Activated CD4-positive, alpha-beta T cell treated with anti-CD3 and anti-CD28 coated beads, Interleukin-2, amount 50 U/mL, for 4 hours (primary cell): ENCODE measurements at regions not wholly inside any gene's neighbourhood (a gene's known extent, or its start where the extent isn't known, plus 50 kb on each side); places are given as distances from the start of the nearest gene placed in this dataset.
A peak's percentile ranks its signal among the peaks of the same experiment; 100 is the strongest.

Experiments used
- DNase-seq, 2 experiments: peaks; one replicate each; pipeline ENCODE4 v3.0.0-alpha.2; 2020

GRCh38 chr1:239682960-239683359 lies 296.6 kb downstream of the CHRM3 start:
- no peak for DNase-seq

GRCh38 chr1:239686386-239686785 lies 300.0 kb downstream of the CHRM3 start:
- DNase-seq: no peak

GRCh38 chr1:239696317-239696716 lies 309.9 kb downstream of the CHRM3 start:
- no peak for DNase-seq

DNA sequence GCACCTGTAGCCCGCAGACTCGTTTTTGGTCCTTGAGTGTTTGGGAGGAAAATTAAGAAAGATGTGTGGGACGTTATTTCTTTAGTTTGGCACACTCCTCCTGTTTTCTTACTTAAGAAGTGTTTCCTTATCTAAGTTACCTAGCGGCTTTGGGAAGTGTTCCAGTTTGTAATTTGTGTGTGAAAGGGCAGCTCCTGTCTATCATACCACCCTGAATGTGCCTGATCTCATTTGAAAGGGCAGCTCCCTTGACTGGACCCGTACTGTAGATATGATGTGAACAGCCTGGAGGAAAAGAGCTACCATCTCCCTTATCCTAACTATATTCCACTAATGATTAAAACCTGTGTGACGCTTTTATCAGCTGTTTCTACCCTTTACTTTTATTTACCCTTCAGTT lies 314.3 kb downstream of the CHRM3 start:
- no peak for DNase-seq

DNA sequence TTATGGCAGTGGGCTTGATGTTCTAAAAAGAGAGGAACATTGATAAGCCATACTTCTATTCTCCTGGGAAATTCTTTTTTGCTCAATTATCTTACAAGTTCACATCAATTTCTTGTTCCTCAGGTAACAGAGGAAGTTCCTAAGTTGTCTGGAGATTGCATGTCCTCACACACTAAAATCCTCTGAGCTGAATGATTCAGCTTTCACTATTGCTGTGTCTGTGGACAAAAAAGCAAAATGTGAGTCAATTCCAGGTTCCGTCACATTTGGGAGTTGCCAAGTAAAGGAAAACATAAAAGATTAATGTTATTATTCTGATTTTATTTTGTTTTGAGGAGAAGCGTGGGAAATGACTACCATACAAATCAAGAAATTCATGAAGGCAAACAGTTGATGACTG lies 316.7 kb downstream of the CHRM3 start:
- no peak for DNase-seq

DNA sequence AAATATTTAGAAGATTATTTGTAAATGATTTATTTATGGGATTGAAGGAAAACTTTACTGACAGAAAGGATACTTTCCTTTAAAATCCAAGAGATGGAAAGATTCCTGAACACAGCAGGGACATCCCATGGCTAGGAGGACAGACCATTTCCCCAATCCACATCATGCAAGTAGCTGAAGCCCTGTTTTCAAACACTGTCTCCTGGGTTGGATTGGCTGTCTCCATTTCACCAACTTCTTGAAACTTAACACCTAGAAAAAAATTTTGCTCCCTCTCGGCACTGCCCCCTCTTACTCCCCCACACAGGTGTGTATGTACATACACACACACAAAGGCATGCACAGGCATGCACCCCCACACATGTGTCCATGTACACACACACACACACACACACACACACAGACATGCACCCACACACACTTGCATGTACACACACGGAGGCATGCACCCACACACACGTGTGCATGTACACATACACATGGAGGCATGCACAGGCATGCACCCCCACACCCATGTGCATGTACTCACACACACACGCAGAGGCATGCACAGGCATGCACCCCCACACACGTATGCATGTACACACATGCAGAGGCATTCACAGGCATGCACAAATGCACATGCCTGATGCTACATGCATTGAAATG lies 320.0 kb downstream of the CHRM3 start:
- no peak for DNase-seq

DNA sequence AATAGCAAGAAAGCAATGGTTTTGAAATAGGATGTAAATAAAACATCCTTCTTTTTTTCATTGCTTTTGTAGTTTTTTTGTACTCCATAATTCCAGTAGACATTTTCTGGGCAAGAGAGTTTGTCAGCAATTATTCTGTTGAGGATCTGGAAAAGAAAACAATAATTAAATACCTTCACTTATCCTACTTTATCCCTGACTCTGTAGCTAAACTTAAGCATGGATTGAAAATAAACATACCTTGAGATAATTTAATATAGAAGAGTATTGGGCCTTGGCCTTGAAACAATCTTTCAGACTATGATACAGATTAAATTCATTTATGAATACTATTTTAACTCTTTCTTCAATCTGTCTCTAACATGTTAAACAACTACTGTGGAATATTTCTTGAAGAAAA lies 321.2 kb downstream of the CHRM3 start:
- no peak for DNase-seq

DNA sequence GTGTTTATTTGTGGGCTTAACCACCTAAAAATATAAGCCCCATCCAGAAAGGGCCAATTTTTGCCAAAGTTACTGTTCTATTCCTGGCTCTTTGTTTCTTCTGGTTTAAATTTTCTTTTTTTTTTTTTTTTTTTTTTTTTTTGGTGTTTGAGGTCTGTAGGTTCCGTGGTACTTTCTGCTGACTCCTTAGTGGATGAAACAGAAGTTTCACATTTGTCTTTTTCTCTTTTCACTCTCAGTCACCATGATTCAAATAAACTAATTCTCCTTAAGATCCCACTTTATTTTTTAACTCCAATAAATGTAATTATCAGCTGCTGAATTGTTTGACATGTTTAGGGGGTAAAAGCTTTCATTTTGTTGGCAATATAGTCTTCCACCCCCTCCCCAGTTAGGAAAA lies 322.3 kb downstream of the CHRM3 start:
- DNase-seq: no peak

DNA sequence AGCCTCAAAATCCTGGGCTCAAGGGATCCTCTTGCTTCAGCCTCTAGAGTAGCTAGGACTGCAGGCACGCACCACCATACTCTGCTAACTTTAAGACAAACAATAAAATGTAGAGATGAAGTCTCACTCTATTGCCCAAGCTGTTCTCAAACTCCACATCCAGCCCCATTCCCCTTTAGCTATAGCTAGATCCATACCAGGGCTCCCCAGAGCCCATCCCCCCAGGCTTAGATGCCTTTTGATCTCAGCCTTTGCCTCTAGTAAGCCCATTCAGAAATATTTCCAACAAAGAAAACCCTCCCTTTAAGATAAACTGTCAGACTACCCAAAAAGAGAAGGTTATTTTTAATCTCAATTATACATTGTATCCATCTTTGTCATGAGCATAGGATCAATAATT lies 325.4 kb downstream of the CHRM3 start:
- no peak for DNase-seq

- DNase-seq: no peak
These were observed 330.9 kb downstream of the CHRM3 start for GRCh38 chr1:239717097-239717917.

- no peak for DNase-seq
These were observed 331.5 kb downstream of the CHRM3 start for GRCh38 chr1:239717918-239718184.

GRCh38 chr1:239718571-239718970 lies 332.2 kb downstream of the CHRM3 start:
- no peak for DNase-seq

DNA sequence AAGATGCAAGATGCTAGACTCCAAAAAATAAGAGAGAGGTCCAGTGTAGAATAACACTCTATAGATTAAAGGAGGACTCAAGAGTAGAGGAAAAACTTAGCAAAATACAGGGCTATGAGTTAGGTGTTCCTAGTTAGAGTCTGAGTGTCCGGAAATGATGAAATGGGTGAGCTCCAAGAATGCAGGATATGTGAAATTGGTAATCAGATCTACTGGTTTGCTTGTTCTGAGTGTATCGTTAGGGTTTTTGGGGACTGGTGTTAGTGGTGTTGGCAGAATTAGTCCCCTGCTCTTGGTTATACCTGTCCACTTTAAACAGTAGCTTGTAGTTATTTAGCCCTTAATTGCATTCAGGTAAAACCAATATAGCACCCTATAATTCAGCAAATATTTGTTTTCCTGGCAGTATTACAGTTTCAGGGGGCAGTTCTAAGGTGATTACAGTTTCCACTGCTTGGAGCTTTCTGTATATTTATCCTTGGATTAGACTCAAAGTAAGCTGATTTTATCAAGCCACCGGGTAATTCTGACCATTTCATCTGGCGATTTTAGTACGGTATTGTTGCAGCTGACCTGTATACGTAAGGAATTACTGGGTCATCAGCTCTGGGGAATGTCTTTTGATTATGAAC lies 332.7 kb downstream of the CHRM3 start:
- DNase-seq: no peak

GRCh38 chr1:239719642-239720258 lies 333.4 kb downstream of the CHRM3 start:
- DNase-seq: peak; percentile 20 to 24

DNA sequence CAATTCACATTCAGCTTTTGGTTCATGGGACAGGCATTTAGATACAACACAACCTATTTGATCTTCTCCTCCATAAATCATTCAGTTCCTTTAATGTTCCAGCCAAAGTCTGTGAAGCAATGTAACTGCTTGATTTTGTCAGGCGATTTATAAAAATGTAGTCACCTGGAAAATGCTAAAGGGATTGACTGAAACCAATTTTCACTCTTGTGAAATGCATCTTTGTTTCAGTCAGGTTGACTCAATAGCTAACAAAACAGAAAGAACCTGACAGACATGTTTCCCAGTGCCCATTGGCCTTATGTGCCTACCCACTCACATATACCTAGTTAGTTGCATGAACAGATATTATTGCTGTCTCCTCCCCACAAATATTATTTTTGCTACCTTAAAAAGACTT lies 335.7 kb downstream of the CHRM3 start:
- no peak for DNase-seq

- DNase-seq: no peak
These were observed 337.5 kb downstream of the CHRM3 start for GRCh38 chr1:239723776-239724367.

- DNase-seq: no peak
These were observed 339.0 kb downstream of the CHRM3 start for GRCh38 chr1:239725371-239725770.

DNA sequence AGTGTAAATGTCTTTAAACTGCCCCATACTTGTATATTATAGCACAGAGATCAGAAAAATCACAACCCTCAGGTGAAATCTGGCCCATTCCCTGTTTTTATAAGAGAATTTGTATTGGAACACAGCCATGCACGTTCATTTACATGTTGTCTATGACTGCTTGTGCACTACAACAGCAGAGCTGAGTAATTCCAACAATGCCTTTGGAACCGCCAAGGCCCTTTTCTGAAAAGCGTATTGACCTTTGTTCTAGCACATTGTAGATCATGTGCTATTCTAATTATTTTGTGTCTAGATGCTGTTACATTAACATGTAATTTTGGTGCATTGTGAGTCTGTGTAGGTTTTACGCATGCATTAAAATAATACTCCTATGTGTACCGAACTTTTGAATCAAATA lies 339.6 kb downstream of the CHRM3 start:
- no peak for DNase-seq

DNA sequence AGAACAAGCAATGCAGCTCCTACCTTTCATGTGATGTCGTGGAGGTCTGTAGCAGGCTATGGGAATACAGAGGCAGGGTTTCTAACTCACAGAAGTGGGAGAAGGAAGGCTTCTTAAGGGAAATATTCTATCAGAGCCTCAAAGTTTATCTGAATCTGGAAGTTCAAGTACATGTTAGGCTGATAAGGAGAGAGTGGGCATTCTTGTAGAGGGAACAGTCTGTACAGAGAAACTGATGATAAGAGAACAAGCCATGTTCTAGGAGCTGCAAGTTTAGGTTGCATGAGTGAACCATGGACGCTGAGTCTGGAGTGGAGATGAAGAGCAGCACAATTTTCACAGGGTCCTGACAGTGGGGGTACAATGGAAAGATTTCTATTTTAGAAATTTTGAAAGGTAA lies 344.0 kb downstream of the CHRM3 start:
- DNase-seq: no peak

- no peak for DNase-seq
These were observed 344.8 kb downstream of the CHRM3 start for GRCh38 chr1:239731082-239731748.

- no peak for DNase-seq
These were observed 346.4 kb downstream of the CHRM3 start for GRCh38 chr1:239732770-239733169.

- no peak for DNase-seq
These were observed 347.6 kb downstream of the CHRM3 start for GRCh38 chr1:239733995-239734394.

DNA sequence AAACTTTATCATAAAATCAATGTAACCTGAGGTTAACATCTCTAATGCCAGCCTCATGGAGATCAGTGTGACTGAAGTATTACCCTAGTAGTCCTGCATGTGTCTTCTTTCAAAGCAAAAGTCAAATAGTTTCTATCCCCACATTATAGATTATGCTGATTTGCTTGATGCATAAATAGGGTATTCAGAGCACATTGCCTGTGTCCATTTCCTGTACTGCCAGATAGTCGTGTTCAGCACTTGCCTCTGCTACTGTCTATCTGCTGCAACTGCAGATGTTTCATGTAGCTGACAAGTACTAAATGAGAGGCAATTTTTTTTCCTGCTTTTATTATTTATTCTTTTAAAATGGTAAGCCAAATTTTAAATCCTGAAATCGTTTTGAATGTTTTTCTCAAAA lies 348.7 kb downstream of the CHRM3 start:
- DNase-seq: no peak
